ENCODE measurements at regions not wholly inside any gene's neighbourhood (a gene's known extent, or its start where the extent isn't known, plus 50 kb on each side); places are given as distances from the start of the nearest gene placed in this dataset.

DNA sequence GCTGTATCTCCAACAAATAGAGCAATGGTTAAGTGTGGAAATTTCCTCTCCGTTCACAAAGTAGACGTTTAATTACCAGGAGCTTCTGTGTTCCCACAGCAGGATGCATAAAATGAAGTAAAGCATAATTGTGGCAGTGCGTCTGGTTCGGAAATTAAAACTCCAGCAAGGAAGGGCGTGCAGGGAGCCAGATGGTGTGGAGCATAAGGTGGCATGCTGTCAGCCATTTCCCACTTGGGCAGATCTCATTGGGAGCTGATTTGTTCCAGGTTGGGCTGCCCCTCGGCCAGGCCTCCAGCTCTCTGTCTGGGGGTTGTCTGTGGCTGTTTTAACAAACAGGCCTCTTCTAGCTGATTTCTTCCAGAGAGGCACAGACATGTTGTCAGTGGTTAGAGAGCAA lies 182.1 kb upstream of the CLNK start:
- no peak for FAIRE-seq
- 94% methylated on average over 6 of the region's 6 CpGs; no CpG with 5 or more reads in 1 of the 2 experiments for WGBS, 2 experiments (ENCODE audit: extremely low coverage in 1 of 2, insufficient coverage in 1 of 2, insufficient read length in 1 of 2, insufficient replicate concordance in 2 of 2, low coverage in 1 of 2, low lambda C conversion rate in 2 of 2, missing lambda C conversion rate in 1 of 2)
- TF ChIP-seq RNF2 (IDR thresholded peaks at IDR 0.05; ENCODE audit: borderline replicate concordance, low read depth, low read length, missing control alignments, poor library complexity, severe bottlenecking) (no peak), ZNF274 (IDR thresholded peaks at IDR 0.05; ENCODE audit: borderline replicate concordance, extremely low read depth, low read length) (no peak), EP300 (IDR thresholded peaks at IDR 0.05; ENCODE audit: borderline replicate concordance in 1 of 2, low read depth in 2 of 2, low read length in 2 of 2) (no peak), HDAC2 (IDR thresholded peaks at IDR 0.05; ENCODE audit: borderline replicate concordance in 1 of 2, low read depth in 2 of 2, low read length in 2 of 2) (no peak), GABPA (IDR thresholded peaks at IDR 0.05; ENCODE audit: borderline replicate concordance, insufficient read depth, low read length) (no peak), FOSL1 (IDR thresholded peaks at IDR 0.05; ENCODE audit: insufficient read depth, low read depth, low read length) (no peak), PHF8 (conservative IDR thresholded peaks at IDR 0.05; ENCODE audit: low read depth, low read length) (no peak), KDM4A (IDR thresholded peaks at IDR 0.05; ENCODE audit: low read depth, low read length, severe bottlenecking) (no peak), BACH1 (IDR thresholded peaks at IDR 0.05; ENCODE audit: low read length) (no peak), GTF2F1 (IDR thresholded peaks at IDR 0.05; ENCODE audit: borderline replicate concordance, low read depth, low read length) (no peak), CBX8 (IDR thresholded peaks at IDR 0.05; ENCODE audit: borderline replicate concordance, low read depth, low read length) (no peak), SUZ12 (IDR thresholded peaks at IDR 0.05; ENCODE audit: low read length) (no peak), ASH2L (IDR thresholded peaks at IDR 0.05; ENCODE audit: low read length) (no peak), RBBP5 (IDR thresholded peaks at IDR 0.05; ENCODE audit: borderline replicate concordance, low read depth, low read length) (no peak)

More for the DNA sequence above, 182.1 kb upstream of the CLNK start:
- POLR2A ChIA-PET (ENCODE audit: partially characterized antibody): no interaction called here
- H3K9ac ChIP-seq (replicated peaks in 1 of 4; ENCODE audit: extremely low read depth in 1 of 4, low read depth in 3 of 4, low read length in 3 of 4): no peak overlapping the region
- no peak overlapping the region for H4K5ac ChIP-seq (ENCODE audit: insufficient read length, low read depth, low read length)
- no peak overlapping the region for H3K18ac ChIP-seq (ENCODE audit: extremely low read depth, low read length)
- no peak overlapping the region for H3K56ac ChIP-seq (replicated peaks; ENCODE audit: insufficient read length, low read depth, low read length)
- H4K20me1 ChIP-seq (replicated peaks in 1 of 2; ENCODE audit: control insufficient read depth in 1 of 2, insufficient read depth in 2 of 2, low read length in 2 of 2): no peaks in the 10 kb centered on the region
- H2BK20ac ChIP-seq (ENCODE audit: low read length): no peak overlapping the region
- no peaks in the 10 kb centered on the region for H3K36me3 ChIP-seq (ENCODE audit: control insufficient read depth in 2 of 4, insufficient read depth in 4 of 4, low read length in 3 of 4)
- H3K23ac ChIP-seq (ENCODE audit: insufficient read length): no peak overlapping the region
- H3K23me2 ChIP-seq (ENCODE audit: low read depth, low read length): no peaks in the 10 kb centered on the region
- no peak overlapping the region for H2BK15ac ChIP-seq (ENCODE audit: low read length)
- H3K27ac ChIP-seq (ENCODE audit: low read depth, low read length): no peak overlapping the region
- no peak overlapping the region for H3K4me2 ChIP-seq (ENCODE audit: insufficient read depth in 1 of 2, low read depth in 2 of 2, low read length in 2 of 2)
- H2BK12ac ChIP-seq (ENCODE audit: low read depth, low read length): no peak overlapping the region
- no peaks in the 10 kb centered on the region for H3K9me3 ChIP-seq (ENCODE audit: insufficient read depth in 2 of 2, low read depth in 1 of 2, low read length in 1 of 2)
- H3K27me3 ChIP-seq (replicated peaks in 1 of 4; ENCODE audit: control insufficient read depth in 3 of 4, extremely low read depth in 1 of 4, insufficient read depth in 3 of 4, low read length in 3 of 4): no peaks in the 10 kb centered on the region
- CTCF ChIA-PET (ENCODE audit: partially characterized antibody): interaction anchor here (1.3 kb wide), 1 partner anchor 14 kb away, joined by 3 read pairs; no protein-coding TSS in a partner anchor
- H3K79me1 ChIP-seq (ENCODE audit: low read depth, low read length): no peaks in the 10 kb centered on the region
- H2BK5ac ChIP-seq (ENCODE audit: low read depth, low read length): no peak overlapping the region
- DNase-seq (ENCODE audit: low read depth in 1 of 2, low spot score in 2 of 2): no peak
- H2BK120ac ChIP-seq (replicated peaks; ENCODE audit: low read depth, low read length): no peak overlapping the region
- H3K79me2 ChIP-seq (ENCODE audit: control insufficient read depth in 1 of 2, insufficient read depth in 2 of 2, low read length in 2 of 2): no peaks in the 10 kb centered on the region
- H3K14ac ChIP-seq (ENCODE audit: insufficient read length): no peak overlapping the region
- 0 out of 2 replicates have a peak overlapping the region, but pooled peaks have one; percentile 59 for H2AFZ ChIP-seq (ENCODE audit: low read length)
- H3K4me1 ChIP-seq (replicated peaks in 1 of 4; ENCODE audit: control insufficient read depth in 3 of 4, insufficient read depth in 4 of 4, low read length in 3 of 4): no peaks in the 10 kb centered on the region
- no peak overlapping the region for H3K4me3 ChIP-seq (ENCODE audit: extremely low read depth in 1 of 4, insufficient read depth in 2 of 4, low read depth in 3 of 4, low read length in 4 of 4)
- H3K4ac ChIP-seq (replicated peaks; ENCODE audit: insufficient read length, low read depth, low read length): no peak overlapping the region
- H4K91ac ChIP-seq (replicated peaks; ENCODE audit: insufficient read length, low read length): no peak overlapping the region
- H2AK5ac ChIP-seq (ENCODE audit: low read depth, low read length): no peak overlapping the region
- H4K8ac ChIP-seq (ENCODE audit: extremely low read depth, insufficient read depth, low read length): no peak overlapping the region

All from H1 (cell line).